Kidney epithelial cell (primary cell): ENCODE measurements at regions not wholly inside any gene's neighbourhood (a gene's known extent, or its start where the extent isn't known, plus 50 kb on each side); places are given as distances from the start of the nearest gene placed in this dataset.

Experiments
- DNase-seq: peaks from one replicate; pipeline ENCODE4 v3.0.0-alpha.2; 2010; ENCODE audit warnings: low read depth
- H3K27me3 ChIP-seq: 2 replicates; pipeline ENCODE4 v1.6.0; 2011; ENCODE audit warnings: low read length; ENCODE audit not compliant: control insufficient read depth, insufficient read depth
- H3K36me3 ChIP-seq: 2 replicates; pipeline ENCODE4 v1.5.1; 2011; ENCODE audit warnings: low read length; ENCODE audit not compliant: control insufficient read depth, insufficient read depth
- H3K4me3 ChIP-seq: 2 replicates; pipeline ENCODE4 v1.5.1; 2011; ENCODE audit warnings: low read depth, mild to moderate bottlenecking, control low read depth, low read length
- TF ChIP-seq, protein P1 (sequence below): IDR thresholded peaks from 2 replicates; pipeline ENCODE4 v1.5.1; 2011; ENCODE audit warnings: mild to moderate bottlenecking, moderate library complexity, low read length, control low read depth, inconsistent platforms; ENCODE audit not compliant: insufficient read depth, poor library complexity, severe bottlenecking

DNA sequence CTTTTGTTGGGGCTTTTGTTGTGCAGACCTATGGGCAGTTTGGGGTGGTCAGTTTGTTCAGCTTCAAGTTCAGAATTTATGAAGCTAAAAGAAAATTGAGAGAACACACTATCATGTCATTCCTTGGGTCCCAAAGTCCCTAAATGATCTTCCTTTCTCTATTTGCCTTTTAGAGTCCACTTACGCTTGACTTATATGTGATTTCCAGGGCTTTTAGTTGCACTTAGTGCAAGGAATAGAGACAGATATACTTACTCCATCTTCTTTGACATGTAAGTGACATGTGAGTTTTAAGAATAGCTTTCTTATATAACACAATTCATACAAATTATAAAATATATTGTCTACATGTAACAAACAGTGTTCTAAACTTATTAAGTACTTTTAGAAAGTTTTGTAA lies 660.1 kb upstream of the SLITRK1 start:
- TF ChIP-seq, protein P1, sequence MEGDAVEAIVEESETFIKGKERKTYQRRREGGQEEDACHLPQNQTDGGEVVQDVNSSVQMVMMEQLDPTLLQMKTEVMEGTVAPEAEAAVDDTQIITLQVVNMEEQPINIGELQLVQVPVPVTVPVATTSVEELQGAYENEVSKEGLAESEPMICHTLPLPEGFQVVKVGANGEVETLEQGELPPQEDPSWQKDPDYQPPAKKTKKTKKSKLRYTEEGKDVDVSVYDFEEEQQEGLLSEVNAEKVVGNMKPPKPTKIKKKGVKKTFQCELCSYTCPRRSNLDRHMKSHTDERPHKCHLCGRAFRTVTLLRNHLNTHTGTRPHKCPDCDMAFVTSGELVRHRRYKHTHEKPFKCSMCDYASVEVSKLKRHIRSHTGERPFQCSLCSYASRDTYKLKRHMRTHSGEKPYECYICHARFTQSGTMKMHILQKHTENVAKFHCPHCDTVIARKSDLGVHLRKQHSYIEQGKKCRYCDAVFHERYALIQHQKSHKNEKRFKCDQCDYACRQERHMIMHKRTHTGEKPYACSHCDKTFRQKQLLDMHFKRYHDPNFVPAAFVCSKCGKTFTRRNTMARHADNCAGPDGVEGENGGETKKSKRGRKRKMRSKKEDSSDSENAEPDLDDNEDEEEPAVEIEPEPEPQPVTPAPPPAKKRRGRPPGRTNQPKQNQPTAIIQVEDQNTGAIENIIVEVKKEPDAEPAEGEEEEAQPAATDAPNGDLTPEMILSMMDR: no peak
- H3K27me3 ChIP-seq: no peaks in the 10 kb centered on the region
- no peak overlapping the region for H3K4me3 ChIP-seq
- DNase-seq: no peak
- no peaks in the 10 kb centered on the region for H3K36me3 ChIP-seq

DNA sequence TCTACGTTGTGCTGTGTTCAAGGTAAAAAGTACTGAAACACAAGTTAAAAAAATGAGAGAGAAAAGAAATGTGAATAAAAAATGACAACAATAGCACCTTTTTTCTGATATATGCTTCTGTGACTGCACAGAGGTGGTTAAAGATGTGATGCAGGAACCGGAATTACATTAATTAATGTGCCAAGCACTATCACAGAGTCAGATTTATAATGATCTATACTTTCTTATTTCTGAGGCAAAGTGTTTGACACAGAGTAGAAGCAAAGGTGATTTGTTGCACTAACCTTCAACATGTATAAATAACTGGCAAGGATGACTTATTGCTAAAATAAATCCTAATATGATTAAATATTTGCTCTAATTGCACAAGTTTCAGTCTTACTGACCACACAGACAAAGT lies 654.6 kb upstream of the SLITRK1 start:
- no peak for DNase-seq
- Histone ChIP-seq H3K27me3 (no peaks in the 10 kb centered on the region), H3K4me3 (no peak overlapping the region), H3K36me3 (no peaks in the 10 kb centered on the region)
- TF ChIP-seq, protein P1: no peak

DNA sequence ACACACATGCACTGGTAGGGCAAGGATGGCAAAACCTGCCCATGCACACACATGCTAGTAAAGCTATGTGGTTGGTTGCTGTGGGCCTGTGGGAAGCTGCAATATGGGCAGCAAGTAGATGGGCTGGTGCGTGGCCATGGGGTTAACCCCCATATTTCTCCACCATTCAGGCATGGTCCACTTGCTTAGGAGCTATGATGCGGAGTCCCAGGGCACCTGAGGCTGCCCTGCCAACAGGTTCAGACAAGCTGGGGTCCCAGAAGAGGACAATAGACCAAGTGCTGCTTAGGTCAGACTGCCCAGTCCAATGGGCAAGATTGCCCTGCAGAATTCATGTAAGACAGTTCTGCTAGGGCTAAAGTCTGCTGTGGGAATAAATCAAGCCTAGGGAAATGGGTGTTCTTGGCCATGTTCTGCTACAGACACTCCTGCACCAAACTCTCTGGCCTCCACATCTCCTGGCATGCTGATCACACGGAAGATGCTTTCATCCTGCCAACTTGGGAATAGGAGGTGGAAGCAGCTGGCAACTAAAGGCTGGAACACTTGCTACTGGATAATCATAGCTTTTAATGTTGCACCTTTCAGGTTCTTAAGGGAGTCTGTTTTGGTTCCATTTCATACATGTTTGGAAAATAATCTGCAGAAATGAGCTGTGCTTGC lies 646.3 kb upstream of the SLITRK1 start:
- Histone ChIP-seq H3K36me3 (no peaks in the 10 kb centered on the region), H3K27me3 (no peaks in the 10 kb centered on the region)
- TF ChIP-seq, protein P1: no peak

DNA sequence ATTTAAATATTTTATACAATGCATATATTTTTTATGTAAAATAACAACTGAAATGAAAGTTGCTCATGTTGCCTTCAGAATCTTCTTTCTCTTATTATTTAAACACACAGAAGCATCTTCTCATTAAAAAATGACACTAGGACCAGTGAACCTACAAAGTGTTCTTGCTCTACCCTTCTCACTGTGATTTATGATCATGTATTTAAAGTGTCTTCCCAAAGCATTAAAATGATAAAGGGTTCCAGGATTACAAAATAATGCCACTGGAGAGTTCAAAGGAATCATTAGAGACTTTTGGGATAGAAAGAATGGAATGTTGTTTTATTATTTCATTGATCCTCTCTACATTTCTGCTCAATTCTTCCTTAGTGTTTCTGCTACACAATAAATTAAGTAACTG lies 643.6 kb upstream of the SLITRK1 start:
- Histone ChIP-seq H3K4me3 (no peak overlapping the region), H3K27me3 (no peaks in the 10 kb centered on the region), H3K36me3 (no peaks in the 10 kb centered on the region)
- DNase-seq: no peak
- TF ChIP-seq, protein P1: no peak

More for the DNA sequence above, 646.3 kb upstream of the SLITRK1 start:
- no peak for DNase-seq
- no peak overlapping the region for H3K4me3 ChIP-seq

DNA sequence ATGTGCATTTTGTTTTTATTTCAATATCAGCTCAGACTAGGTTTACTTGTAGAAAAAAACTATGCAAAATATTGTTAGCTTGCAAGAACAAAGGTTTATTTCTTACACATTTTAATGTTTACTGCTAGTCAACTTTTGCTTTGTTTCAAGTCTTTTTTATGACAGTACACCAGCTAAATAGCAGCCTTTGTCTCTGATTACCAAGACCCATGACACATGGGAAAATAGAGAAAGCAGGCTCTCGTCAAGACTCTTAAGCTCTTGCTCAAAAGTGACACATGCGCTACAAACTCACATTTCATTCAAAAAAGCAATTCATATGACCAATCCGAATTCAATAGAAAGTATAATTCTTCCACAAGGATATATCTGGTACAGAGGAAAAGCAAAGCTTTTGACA lies 642.3 kb upstream of the SLITRK1 start:
- TF ChIP-seq, protein P1: no peak
- DNase-seq: no peak
- H3K27me3 ChIP-seq: no peaks in the 10 kb centered on the region
- no peaks in the 10 kb centered on the region for H3K36me3 ChIP-seq
- H3K4me3 ChIP-seq: no peak overlapping the region

DNA sequence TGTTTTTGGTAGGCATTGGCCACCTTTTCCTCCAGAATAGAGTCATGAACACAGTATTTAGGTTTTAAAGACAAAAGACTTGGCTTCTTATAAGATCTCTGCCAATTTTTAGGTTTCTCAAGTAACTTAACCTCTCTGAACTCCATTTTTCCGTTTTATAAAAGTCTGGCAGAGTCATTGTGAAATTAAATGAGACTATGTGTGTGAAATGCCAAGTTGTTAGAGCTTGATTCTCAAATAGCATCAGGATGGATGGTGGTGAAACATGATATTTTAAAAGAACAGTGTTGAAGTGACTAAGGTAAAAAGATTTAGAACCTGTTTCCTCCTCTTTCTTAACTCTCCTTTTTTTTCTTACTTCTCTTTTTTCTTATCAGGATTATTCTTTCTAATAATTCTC lies 617.7 kb upstream of the SLITRK1 start:
- no peak for DNase-seq
- Histone ChIP-seq H3K36me3 (no peaks in the 10 kb centered on the region), H3K4me3 (no peak overlapping the region), H3K27me3 (no peaks in the 10 kb centered on the region)
- TF ChIP-seq, protein P1: no peak
